GM12878 (cell line): ENCODE measurements at regions not wholly inside any gene's neighbourhood (a gene's known extent, or its start where the extent isn't known, plus 50 kb on each side); places are given as distances from the start of the nearest gene placed in this dataset.

ENCODE experiments used
- ATAC-seq: fragments of 200-7000 bp; cut with Tn5 transposase; 3 replicates; pipeline ENCODE4 v1.9.1; 2020; ENCODE audit warnings: mild to moderate bottlenecking, moderate library complexity
- BruUV-seq: library from RNA; stranded (reverse); fragments of 400-500 nt; replicated peaks from 2 replicates; lab custom pipeline; 2021; lab: Mats Ljungman, UMichigan
- CTCF ChIA-PET: fragments of 300-600 bp; sonication (Branson Sonifier 250); formaldehyde crosslinking; extraction: SDS; loops from one replicate; lab custom pipeline; 2021; ENCODE audit warnings: inconsistent platforms; lab: Yijun Ruan, JAX
- POLR2A ChIA-PET: fragments of 350-600 bp; formaldehyde crosslinking; extraction: SDS; loops from one replicate; lab custom pipeline; 2021; ENCODE audit warnings: inconsistent platforms; lab: Charles Lee
- RAD21 ChIA-PET: fragments of 300-600 bp; sonication (Branson Sonifier 250); formaldehyde crosslinking; loops from one replicate; lab custom pipeline; 2023; ENCODE audit warnings: antibody characterized with exemption; ENCODE audit not compliant: unreplicated experiment; lab: Charles Lee
- SMC1A ChIA-PET: fragments of 300-600 bp; sonication (Branson Sonifier 250); formaldehyde crosslinking; loops from one replicate; lab custom pipeline; 2023; ENCODE audit not compliant: unreplicated experiment, uncharacterized antibody; lab: Charles Lee
- DNase-seq: peaks from one replicate; pipeline ENCODE4 v3.0.0-alpha.2; 2011; ENCODE audit warnings: low read depth, low spot score
- FAIRE-seq: peaks from 3 replicates; lab custom pipeline; 2011; peaks lifted over from hg19 to GRCh38; lab: Jason Lieb, UNC
- H2AFZ ChIP-seq: 2 replicates; pipeline ENCODE4 v1.6.0; 2011; ENCODE audit warnings: low read depth, low read length, control low read depth; ENCODE audit not compliant: control insufficient read depth
- H3K27ac ChIP-seq: 2 replicates; pipeline ENCODE4 v1.5.1; 2011; ENCODE audit warnings: control low read depth; ENCODE audit not compliant: control insufficient read depth, insufficient read depth
- H3K27me3 ChIP-seq, 2 experiments: replicated peaks in 1 of 2; 2 replicates each; pipeline versions ENCODE4 v1.6.0 to v1.6.1; 2011; ENCODE audit warnings: low read length in 1 of 2; ENCODE audit not compliant: control insufficient read depth in 2 of 2, insufficient read depth in 2 of 2
- H3K36me3 ChIP-seq, 2 experiments: 2 replicates each; pipeline ENCODE4 v1.5.1; 2011; ENCODE audit warnings: low read length in 1 of 2; ENCODE audit not compliant: control insufficient read depth in 2 of 2, insufficient read depth in 2 of 2
- H3K4me1 ChIP-seq: 2 replicates; pipeline ENCODE4 v1.6.1; 2011; ENCODE audit warnings: mild to moderate bottlenecking, low read length, moderate library complexity, mixed read lengths; ENCODE audit not compliant: control insufficient read depth, insufficient read depth
- H3K4me2 ChIP-seq: 2 replicates; pipeline ENCODE4 v1.6.0; 2011; ENCODE audit warnings: control low read depth; ENCODE audit not compliant: control insufficient read depth, insufficient read depth
- H3K4me3 ChIP-seq: fragments of 200-600 bp; sonication (generic); 2 replicates; pipeline ENCODE4 v1.5.1; 2016
- H3K79me2 ChIP-seq: 2 replicates; pipeline ENCODE4 v1.6.0; 2011; ENCODE audit warnings: low read length; ENCODE audit not compliant: control insufficient read depth, insufficient read depth
- H3K9ac ChIP-seq: 2 replicates; pipeline ENCODE4 v1.8.0; 2011; ENCODE audit warnings: low read length, control low read depth, mixed read lengths; ENCODE audit not compliant: control insufficient read depth, insufficient read depth
- H3K9me3 ChIP-seq: replicated peaks from 3 replicates; pipeline ENCODE4 v1.5.1; 2011; ENCODE audit warnings: mild to moderate bottlenecking, low read length; ENCODE audit not compliant: control insufficient read depth, insufficient read depth
- H4K20me1 ChIP-seq: 2 replicates; pipeline ENCODE4 v1.6.0; 2011; ENCODE audit not compliant: control insufficient read depth, insufficient read depth
- EP300 ChIP-seq, 2 experiments: fragments of 150-350 bp in 1 of 2; IDR thresholded peaks; 2 replicates each; pipeline ENCODE4 v1.6.1; 2011 to 2012; ENCODE audit warnings: low read depth in 2 of 2, low read length in 2 of 2, borderline replicate concordance in 1 of 2, improper control_type of control experiment in 1 of 2, inconsistent platforms in 1 of 2; ENCODE audit not compliant: control insufficient read depth in 1 of 2
- ETV6 ChIP-seq, 2 experiments: fragments of 450-650 bp in 1 of 2; IDR thresholded peaks in 1 of 2; conservative IDR thresholded peaks in 1 of 2; 2 replicates each; pipeline ENCODE4 v1.6.1; 2014; ENCODE audit warnings: antibody characterized with exemption in 1 of 2, borderline replicate concordance in 1 of 2, low read depth in 1 of 2, mild to moderate bottlenecking in 1 of 2, moderate library complexity in 1 of 2
- NFYA ChIP-seq: IDR thresholded peaks from 2 replicates; pipeline ENCODE4 v1.6.1; 2011; ENCODE audit warnings: low read depth, mild to moderate bottlenecking, low read length, improper control_type of control experiment, borderline replicate concordance
- SIX5 ChIP-seq: IDR thresholded peaks from 2 replicates; pipeline ENCODE4 v1.6.1; 2011; ENCODE audit warnings: mild to moderate bottlenecking, low read depth, low read length, moderate library complexity; ENCODE audit not compliant: severe bottlenecking
- YBX1 ChIP-seq: fragments of 450-650 bp; IDR thresholded peaks from 2 replicates; pipeline ENCODE4 v1.6.1; 2016; ENCODE audit warnings: antibody characterized with exemption
- ZNF207 ChIP-seq: fragments of 450-650 bp; IDR thresholded peaks from 2 replicates; pipeline ENCODE4 v1.6.1; 2014; ENCODE audit warnings: antibody characterized with exemption, mild to moderate bottlenecking, borderline replicate concordance
- ZSCAN29 ChIP-seq: fragments of 450-650 bp; IDR thresholded peaks from 2 replicates; pipeline ENCODE4 v1.6.1; 2017; ENCODE audit warnings: mild to moderate bottlenecking, moderate library complexity
- WGBS: methylation state at CpG from one replicate; pipeline ENCODE4 v1.1.6; 2016; ENCODE audit warnings: low lambda C conversion rate; ENCODE audit not compliant: insufficient replicate concordance, insufficient coverage; ENCODE audit errors: missing lambda C conversion rate; 5-methylcytosine and 5-hydroxymethylcytosine counted together
- in situ Hi-C: fragments of 300-500 bp; cut with MboI; formaldehyde crosslinking; loops from 9 replicates; pipeline ENCODE4 v1.14.3; 2018; ENCODE audit warnings: mixed read lengths
- intact Hi-C: fragments of 100-400 bp; cut with micrococcal nuclease; formaldehyde crosslinking; loops from one replicate; pipeline ENCODE4 v1.14.2; 2022; ENCODE audit not compliant: unreplicated experiment
- TF ChIP-seq, protein P1 (sequence below): IDR thresholded peaks from 2 replicates; pipeline ENCODE4 v1.6.1; 2012; ENCODE audit warnings: low read length, inconsistent platforms
- TF ChIP-seq, protein P2 (sequence below): IDR thresholded peaks from 2 replicates; pipeline ENCODE4 v1.6.1; 2012; ENCODE audit warnings: low read depth, low read length, improper control_type of control experiment
- TF ChIP-seq, protein P3 (sequence below): fragments of 450-650 bp; IDR thresholded peaks from 2 replicates; pipeline ENCODE4 v1.6.1; 2016; ENCODE audit warnings: mild to moderate bottlenecking
- TF ChIP-seq, protein P4 (sequence below): fragments of 450-650 bp; IDR thresholded peaks from 2 replicates; pipeline ENCODE4 v1.6.1; 2017; ENCODE audit warnings: borderline replicate concordance

DNA sequence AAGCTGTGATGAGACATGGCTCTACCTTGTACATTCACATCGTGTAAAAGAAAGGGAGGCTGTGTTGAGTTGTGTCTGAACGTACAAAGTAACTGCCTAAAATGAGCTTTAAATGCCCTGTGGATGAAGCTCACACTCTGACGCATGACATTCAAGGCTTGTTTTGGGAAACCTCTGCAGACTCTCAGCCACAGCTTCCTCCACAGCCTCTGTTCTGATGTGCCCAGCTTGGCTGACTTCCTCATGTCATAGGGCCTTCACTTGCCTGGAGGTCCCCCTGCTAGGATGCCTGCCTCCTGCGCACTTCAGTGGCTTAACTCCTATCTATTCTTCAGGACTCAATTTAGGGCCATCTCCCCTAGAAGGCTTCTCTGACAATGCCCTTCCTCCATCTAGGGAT is 230.0 kb upstream of the HABP2 start:
- no TSS peak for BruUV-seq
- no peaks in the 10 kb centered on the region for H3K36me3 ChIP-seq
- H3K79me2 ChIP-seq = no peaks in the 10 kb centered on the region
- intact Hi-C loops (no loop called here), in situ Hi-C loops (no loop called here)
- ChIA-PET SMC1A (no interaction called here), CTCF (no interaction called here), POLR2A (no interaction called here), RAD21 (no interaction called here)
- H3K27ac ChIP-seq = no peak overlapping the region
- no peak for FAIRE-seq
- TF ChIP-seq, protein P1, sequence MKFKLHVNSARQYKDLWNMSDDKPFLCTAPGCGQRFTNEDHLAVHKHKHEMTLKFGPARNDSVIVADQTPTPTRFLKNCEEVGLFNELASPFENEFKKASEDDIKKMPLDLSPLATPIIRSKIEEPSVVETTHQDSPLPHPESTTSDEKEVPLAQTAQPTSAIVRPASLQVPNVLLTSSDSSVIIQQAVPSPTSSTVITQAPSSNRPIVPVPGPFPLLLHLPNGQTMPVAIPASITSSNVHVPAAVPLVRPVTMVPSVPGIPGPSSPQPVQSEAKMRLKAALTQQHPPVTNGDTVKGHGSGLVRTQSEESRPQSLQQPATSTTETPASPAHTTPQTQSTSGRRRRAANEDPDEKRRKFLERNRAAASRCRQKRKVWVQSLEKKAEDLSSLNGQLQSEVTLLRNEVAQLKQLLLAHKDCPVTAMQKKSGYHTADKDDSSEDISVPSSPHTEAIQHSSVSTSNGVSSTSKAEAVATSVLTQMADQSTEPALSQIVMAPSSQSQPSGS = no peak
- TF ChIP-seq EP300 (IDR thresholded peaks at IDR 0.05; ENCODE audit: borderline replicate concordance in 1 of 2, control insufficient read depth in 1 of 2, low read depth in 2 of 2, low read length in 2 of 2) (no peak), ETV6 (conservative IDR thresholded peaks at IDR 0.05 in 1 of 2, IDR thresholded peaks at IDR 0.05 in 1 of 2; ENCODE audit: borderline replicate concordance in 1 of 2, low read depth in 1 of 2) (no peak)
- H3K4me2 ChIP-seq = no peak overlapping the region
- H3K4me1 ChIP-seq = no peaks in the 10 kb centered on the region
- H3K9me3 ChIP-seq = no peaks in the 10 kb centered on the region; the same call in 2 of the 3 replicates
- H3K4me3 ChIP-seq = no peak overlapping the region
- no peak overlapping the region for H3K9ac ChIP-seq
- H4K20me1 ChIP-seq = no peaks in the 10 kb centered on the region
- WGBS = 60% methylated on average over 4 of the region's 4 CpGs
- DNase-seq = no peak
- H3K27me3 ChIP-seq = no peaks in the 10 kb centered on the region
- no peak overlapping the region for H2AFZ ChIP-seq
- ATAC-seq = no peak

DNA sequence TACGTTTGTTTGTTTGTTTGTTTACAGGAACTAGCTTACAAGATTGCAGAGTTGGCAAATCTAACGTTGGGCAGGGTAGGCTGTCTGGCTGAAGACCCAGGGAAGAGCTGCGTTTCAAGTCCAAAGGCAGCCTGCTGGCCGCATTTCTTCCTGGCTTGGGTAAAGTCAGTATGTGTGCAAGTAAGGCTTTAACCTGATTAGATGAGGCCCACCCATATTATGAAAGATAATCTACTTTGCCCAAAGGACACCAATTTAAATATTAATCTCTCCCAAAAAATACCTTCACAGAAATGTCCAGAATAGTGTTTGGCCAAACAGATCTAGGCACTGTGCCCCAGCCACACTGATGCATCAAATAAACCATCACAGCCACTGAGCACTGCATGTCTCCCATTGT is 228.9 kb upstream of the HABP2 start:
- no peak overlapping the region for H3K4me2 ChIP-seq
- FAIRE-seq (no peak), ATAC-seq (no peak), DNase-seq (no peak)
- CTCF ChIA-PET = no interaction called here
- no peaks in the 10 kb centered on the region for H3K27me3 ChIP-seq
- WGBS = 25% methylated on average over 4 of the region's 4 CpGs
- H3K79me2 ChIP-seq = no peaks in the 10 kb centered on the region
- H3K36me3 ChIP-seq = no peaks in the 10 kb centered on the region
- no peaks in the 10 kb centered on the region; the same call in 2 of the 3 replicates for H3K9me3 ChIP-seq
- intact Hi-C loops = no loop called here
- BruUV-seq = no TSS peak
- H2AFZ ChIP-seq = no peak overlapping the region
- H3K9ac ChIP-seq = no peak overlapping the region
- SMC1A ChIA-PET = interaction anchor here (0.6 kb wide), 1 partner anchor 805 kb away, joined by 3 read pairs; no protein-coding TSS in a partner anchor
- POLR2A ChIA-PET = no interaction called here
- H3K4me3 ChIP-seq = no peak overlapping the region
- no peaks in the 10 kb centered on the region for H3K4me1 ChIP-seq
- in situ Hi-C loops = no loop called here
- no peak overlapping the region for H3K27ac ChIP-seq
- H4K20me1 ChIP-seq = no peaks in the 10 kb centered on the region
- TF ChIP-seq, protein P2, sequence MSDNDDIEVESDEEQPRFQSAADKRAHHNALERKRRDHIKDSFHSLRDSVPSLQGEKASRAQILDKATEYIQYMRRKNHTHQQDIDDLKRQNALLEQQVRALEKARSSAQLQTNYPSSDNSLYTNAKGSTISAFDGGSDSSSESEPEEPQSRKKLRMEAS = no peak
- no peak for TF ChIP-seq YBX1
- no peak for TF ChIP-seq NFYA
- TF ChIP-seq ZNF207 = no peak
- TF ChIP-seq, protein P3, sequence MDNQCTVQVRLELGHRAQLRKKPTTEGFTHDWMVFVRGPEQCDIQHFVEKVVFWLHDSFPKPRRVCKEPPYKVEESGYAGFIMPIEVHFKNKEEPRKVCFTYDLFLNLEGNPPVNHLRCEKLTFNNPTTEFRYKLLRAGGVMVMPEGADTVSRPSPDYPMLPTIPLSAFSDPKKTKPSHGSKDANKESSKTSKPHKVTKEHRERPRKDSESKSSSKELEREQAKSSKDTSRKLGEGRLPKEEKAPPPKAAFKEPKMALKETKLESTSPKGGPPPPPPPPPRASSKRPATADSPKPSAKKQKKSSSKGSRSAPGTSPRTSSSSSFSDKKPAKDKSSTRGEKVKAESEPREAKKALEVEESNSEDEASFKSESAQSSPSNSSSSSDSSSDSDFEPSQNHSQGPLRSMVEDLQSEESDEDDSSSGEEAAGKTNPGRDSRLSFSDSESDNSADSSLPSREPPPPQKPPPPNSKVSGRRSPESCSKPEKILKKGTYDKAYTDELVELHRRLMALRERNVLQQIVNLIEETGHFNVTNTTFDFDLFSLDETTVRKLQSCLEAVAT = no peak
- TF ChIP-seq ZSCAN29 = no peak
- TF ChIP-seq SIX5 = no peak
- TF ChIP-seq, protein P4, sequence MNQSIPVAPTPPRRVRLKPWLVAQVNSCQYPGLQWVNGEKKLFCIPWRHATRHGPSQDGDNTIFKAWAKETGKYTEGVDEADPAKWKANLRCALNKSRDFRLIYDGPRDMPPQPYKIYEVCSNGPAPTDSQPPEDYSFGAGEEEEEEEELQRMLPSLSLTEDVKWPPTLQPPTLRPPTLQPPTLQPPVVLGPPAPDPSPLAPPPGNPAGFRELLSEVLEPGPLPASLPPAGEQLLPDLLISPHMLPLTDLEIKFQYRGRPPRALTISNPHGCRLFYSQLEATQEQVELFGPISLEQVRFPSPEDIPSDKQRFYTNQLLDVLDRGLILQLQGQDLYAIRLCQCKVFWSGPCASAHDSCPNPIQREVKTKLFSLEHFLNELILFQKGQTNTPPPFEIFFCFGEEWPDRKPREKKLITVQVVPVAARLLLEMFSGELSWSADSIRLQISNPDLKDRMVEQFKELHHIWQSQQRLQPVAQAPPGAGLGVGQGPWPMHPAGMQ = no peak
- RAD21 ChIA-PET = interaction anchor here (0.7 kb wide), 1 partner anchor 145 kb away, joined by 3 read pairs; no protein-coding TSS in a partner anchor
